GM19239 (cell line): ENCODE measurements at regions not wholly inside any gene's neighbourhood (a gene's known extent, or its start where the extent isn't known, plus 50 kb on each side); places are given as distances from the start of the nearest gene placed in this dataset.
"Not testable (repeated sequence)": the region's sequence is repeated elsewhere in the genome, so short reads cannot be mapped to it uniquely, and the experiment has no call there.

ENCODE experiments used
- DNase-seq: peaks from one replicate; pipeline ENCODE4 v3.0.0; 2011; ENCODE audit warnings: low spot score; ENCODE audit not compliant: insufficient read length
- FAIRE-seq: peaks from 2 replicates; lab custom pipeline; 2011; peaks lifted over from hg19 to GRCh38; lab: Jason Lieb, UNC

DNA sequence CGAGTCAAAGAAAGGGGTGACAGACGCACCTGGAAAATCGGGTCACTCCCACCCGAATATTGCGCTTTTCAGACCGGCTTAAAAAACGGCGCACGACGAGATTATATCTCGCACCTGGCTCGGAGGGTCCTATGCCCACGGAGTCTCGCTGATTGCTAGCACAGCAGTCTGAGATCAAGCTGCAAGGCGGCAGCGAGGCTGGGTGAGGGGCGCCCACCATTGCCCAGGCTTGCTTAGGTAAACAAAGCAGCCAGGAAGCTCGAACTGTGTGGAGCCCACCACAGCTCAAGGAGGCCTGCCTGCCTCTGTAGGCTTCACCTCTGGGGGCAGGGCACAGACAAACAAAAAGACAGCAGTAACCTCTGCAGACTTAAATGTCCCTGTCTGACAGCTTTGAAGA, 832.6 kb upstream of the HS3ST5 start:
- DNase-seq, FAIRE-seq: not testable (repeated sequence)

DNA sequence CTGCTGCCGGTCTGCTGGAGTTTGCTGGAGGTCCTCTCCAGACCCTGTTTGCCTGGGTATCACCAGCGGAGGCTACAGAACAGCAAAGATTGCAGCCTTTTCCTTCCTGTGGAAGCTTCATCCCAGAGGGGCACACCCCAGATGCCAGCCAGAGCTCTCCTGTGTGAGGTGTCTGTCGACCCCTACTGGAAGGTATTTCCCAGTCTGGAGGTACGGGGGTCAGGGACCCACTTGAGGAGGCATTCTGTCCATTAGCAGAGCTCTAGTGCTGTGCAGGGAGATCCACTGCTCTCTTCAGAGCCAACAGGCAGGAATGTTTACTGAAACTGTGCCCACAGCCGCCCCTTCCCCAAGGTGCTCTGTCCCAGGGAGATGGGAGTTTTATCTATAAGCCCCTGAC, 823.1 kb upstream of the HS3ST5 start:
- not testable (repeated sequence) for FAIRE-seq

DNA sequence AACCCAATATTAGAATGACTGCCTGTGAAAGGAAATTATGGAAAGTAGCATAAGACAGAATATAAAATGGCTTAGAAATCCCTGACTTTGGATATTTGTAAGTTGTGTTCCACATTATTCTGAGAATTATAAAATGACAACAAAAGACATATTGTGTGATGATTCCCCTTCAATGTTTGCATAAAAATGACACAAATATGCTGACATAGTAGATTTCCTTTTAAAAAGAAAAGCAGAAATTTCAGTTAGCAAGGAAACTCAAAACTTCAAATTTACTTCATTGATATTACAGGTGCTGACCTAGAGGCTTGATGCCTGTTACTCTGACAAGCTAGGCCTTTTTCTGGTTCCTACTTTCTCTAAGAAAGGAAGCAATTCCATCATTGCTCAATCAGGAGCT, 816.9 kb upstream of the HS3ST5 start:
- no peak for DNase-seq
- no peak for FAIRE-seq

More for the DNA sequence above, 823.1 kb upstream of the HS3ST5 start:
- DNase-seq, result not testable (repeated sequence)

DNA sequence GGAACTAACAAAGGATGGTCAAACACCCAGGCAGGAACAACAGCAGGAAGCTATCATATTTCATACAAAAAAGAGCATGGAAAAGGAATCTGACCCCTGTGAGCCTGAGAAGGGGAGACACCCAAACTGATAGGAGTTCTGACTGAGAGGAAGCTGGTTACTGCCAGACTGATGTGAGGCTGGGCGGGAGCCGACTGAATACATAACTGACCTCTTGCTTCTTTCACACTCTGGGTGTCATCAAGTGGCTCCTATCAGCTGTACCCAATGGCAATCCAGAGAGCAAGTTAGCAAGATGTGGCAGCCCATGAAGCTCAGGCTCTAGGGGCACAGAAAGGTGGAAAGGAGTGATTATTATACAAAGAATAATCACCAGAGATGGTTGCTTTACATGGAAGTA, 795.1 kb upstream of the HS3ST5 start:
- FAIRE-seq (no peak), DNase-seq (no peak)

DNA sequence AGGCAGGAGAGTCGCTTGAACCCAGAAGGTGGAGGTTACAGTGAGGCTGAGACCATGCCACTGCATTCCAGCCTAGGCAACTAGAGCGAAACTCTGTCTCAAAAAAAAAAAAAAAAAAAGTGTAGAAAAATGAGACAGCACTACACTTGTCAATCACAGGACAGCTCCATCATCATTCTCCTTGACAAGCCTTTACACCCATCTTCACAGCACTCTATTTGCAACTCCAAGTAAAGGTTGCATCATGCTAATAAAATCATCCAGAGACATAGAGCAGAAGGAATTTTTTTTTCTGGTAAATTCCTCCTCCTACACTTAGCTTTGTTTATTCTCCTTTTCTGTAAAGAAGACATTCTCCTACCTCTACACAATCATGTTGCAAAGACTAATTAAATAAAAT, 791.0 kb upstream of the HS3ST5 start:
- DNase-seq (no peak), FAIRE-seq (no peak)

DNA sequence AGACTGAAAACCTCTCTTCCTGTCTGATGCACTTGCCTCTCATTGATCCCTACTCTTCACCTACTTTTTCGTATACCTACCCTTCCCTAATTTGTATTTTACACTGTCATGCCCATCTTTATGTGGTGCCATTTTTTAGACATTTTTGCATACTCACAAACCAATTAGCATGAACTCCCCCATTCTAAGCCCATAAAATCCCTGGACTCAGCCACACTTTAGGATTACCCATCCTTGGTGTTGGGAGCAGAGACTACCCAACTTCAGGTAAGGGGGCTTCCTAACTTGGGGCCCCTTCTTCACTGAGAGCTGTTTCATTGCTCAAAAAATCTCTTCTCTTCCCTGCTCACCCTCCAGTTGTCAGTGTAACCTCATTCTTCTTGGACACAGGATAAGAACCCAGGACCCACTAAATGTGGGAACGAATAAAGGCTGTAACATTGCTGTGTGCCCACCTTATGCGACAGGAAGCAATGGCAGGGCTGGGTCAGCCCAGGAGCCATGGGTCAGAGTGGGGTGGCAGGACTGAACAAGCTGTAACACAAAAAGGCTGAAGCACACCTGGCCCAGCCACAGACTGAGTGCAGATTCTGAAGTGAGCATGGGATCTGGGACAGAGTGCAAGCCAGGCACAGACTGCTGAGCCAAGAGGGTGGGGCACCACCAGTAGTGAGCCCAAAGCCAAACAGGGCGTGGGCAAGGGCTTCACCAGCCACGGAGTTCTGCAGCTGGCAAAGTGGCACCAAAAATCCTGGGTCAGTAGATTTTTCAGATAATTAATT, 789.1 kb upstream of the HS3ST5 start:
- FAIRE-seq, result no peak
- DNase-seq, result no peak

DNA sequence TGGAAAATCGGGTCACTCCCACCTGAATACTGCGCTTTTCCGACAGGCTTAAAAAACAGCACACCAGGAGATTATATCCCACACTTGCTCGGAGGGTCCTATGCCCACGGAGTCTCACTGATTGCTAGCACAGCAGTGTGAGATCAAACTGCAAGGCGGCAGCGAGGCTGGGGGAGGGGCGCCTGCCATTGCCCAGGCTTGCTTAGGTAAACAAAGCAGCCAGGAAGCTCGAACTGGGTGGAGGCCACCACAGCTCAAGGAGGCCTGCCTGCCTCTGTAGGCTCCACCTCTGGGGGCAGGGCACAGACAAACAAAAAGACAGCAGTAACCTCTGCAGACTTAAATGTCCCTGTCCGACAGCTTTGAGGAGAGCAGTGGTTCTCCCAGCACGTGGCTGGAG, 778.7 kb upstream of the HS3ST5 start:
- not testable (repeated sequence) for FAIRE-seq, DNase-seq

DNA sequence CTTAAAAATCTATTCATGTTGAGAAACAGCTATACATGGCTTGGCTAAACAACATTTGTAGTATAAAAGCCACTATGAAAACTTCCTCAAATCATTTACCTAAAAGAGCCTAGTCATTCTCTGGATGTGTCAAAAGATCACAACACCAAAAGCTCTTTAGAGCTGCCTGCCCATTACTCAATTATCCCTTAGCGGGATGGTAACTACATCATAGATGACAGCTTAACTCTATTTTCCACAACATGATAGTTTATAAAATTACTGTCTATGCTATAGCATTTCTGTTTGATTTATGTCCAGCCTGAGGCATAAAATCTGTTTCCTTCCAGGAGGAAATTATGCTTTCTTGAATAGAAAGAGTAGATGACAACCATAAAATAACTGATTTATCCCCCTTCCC, 777.6 kb upstream of the HS3ST5 start:
- no peak for DNase-seq
- no peak for FAIRE-seq

DNA sequence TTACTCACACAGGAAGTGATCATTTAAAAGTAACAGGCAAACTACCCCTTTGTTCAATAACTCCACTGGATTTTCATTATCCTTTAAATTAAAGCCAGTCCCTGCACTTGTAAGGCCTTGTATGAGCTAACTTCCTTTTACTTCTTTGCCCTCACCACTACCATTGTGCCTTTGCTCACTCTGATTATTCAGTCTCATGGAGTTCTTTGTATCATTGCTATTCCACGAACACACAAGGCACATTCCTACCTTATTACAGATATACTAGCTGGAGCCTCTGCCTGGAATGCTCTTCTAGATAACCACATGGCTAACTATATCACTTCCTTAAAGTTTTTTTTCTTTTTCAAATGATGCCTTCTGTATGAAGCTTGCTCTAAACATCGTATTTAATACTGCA, 748.6 kb upstream of the HS3ST5 start:
- no peak for DNase-seq
- no peak for FAIRE-seq

DNA sequence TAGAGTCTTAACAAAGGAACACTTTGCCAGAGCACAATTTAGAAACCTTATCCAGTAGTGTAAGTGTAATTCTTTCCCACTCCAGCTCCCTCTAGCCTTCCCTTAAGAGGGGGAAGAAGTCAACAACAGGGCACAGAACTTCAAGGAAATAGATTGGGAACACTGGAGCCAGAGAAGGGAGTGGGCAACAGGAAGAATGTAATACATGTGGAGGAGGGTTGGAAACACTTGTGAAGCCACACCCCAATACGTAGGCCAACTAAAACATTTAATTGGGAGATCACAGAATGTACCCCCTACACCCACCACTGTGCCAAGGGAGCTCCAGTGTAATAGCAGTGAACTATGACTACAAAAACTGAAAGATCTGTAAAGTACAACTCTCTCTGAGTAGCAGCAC, 735.7 kb upstream of the HS3ST5 start:
- DNase-seq (no peak), FAIRE-seq (no peak)

DNA sequence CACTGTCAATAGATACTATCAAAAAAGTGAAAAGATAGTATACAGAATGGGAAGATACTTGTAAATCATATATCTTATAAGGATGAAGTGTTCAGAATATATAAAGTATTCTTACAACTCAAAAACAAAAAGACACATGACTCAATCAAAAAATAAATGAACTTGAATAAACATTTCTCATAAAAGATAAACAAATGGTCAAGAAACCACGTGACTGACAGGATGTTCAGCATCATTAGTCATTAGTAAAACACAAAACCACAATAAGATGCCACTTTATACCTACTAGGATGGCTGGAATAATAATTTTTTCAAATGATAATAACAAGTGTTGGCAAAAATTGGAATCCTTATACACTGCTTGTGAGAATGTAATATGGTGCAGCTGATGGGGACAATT, 729.1 kb upstream of the HS3ST5 start:
- DNase-seq, result no peak

DNA sequence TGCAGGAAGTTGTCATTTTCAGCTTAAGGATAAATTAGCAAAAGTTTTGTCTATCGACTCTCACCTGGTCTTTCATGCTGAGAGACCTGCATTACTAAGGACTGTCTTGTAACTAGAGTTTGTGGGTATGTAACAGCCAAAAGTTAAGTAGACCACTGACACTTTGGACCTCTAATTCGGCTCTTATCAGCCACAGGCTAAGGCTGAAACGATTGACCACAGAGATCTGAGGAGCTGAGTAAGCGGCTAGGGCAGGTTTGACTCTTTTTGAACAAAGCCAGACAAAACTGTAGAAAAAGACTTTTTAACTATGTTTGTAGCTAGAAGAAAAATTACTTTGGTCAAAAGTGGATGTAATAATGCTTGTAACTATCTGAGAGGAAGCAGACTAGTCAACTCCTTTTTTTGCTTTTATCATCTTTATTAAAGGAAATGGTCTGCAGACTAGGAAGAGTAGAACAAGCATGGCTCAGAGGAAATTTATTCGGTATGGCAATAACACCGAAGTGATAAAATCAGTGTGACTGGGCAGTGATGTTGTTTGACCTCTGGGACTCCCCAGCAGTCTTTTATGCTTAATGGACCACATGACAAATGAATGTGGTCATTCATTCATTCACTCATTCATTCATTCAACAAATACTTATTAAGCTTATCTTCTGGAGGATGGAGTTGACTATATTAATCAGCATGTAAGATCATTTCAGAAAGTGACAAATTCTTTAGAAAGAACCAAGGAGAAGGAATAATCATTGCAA, 725.0 kb upstream of the HS3ST5 start:
- DNase-seq, result no peak
- FAIRE-seq, result no peak

More for the DNA sequence above, 729.1 kb upstream of the HS3ST5 start:
- FAIRE-seq, result no peak

DNA sequence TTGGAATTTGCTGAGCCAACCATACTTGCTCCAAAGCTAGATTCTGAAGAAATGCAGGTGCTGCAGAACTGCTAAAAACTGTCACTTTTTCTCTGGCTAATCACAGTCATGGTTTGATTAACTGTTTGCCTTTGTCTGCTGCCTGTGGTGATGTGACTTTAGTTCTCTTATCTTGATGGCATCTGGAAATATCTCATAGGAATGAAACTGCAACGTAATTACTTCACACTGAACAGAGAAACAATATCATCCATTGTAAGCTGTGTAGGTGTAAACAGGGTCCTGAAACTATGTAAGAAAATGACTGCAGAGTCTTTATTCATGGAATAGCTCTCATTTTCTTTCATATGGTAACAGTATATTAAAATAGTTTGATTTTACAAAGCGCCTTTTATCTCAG, 721.9 kb upstream of the HS3ST5 start:
- no peak for FAIRE-seq

DNA sequence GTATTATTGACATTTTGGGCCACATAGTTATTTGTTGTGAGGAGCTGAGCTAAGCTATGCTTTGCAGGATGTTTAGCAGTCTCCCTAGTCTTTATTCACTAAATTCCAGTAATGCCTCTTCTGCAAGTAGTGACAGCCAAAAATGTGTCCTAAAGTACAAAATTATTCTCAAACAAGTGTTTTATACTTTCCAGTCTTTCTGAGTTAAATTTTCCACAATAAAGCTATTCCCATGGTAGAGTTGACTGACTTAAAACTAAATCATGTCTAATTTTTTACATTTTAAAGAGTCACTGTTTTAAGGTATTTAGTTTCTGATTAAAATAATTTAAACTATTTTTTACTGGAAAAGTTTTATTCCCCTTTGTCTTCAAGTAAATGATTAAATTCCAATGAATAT, 717.8 kb upstream of the HS3ST5 start:
- no peak for DNase-seq
- no peak for FAIRE-seq

More for the DNA sequence above, 721.9 kb upstream of the HS3ST5 start:
- no peak for DNase-seq

DNA sequence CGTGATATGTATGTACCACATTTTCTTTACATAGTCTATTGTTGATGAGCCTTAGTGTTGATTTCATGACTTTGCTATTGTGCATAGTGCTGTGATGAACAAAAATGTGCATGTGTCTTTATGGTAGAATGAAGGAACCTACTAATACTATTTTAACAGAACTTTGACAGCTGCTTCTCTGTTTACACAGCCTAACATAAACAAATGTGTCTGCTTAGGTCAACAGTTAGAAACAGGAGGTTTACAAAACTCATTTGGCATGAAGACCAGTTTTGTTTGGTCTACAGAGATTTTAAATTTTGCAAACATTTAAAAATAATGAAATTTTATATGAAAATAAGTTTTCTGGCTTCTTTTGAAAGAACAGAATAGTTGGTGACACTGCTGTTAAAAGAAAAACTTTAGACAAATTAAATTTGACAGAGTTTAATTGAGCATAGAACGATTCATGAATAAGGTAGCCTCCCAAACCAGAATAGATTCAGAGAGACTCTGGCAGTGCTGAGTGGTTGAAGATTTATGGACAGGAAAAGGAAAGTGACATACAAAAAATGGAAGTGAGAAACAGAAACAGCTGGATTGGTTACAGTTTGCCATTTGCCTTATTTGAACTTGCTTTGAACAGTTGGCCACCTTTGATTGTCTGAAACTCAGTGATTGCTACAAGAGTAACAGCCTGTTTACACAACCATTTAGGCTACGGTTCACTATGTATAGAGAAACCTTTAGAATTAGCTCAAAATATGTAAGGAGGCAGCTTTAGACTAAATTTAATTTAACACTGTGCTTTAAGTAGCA, 715.8 kb upstream of the HS3ST5 start:
- no peak for FAIRE-seq
- no peak for DNase-seq

DNA sequence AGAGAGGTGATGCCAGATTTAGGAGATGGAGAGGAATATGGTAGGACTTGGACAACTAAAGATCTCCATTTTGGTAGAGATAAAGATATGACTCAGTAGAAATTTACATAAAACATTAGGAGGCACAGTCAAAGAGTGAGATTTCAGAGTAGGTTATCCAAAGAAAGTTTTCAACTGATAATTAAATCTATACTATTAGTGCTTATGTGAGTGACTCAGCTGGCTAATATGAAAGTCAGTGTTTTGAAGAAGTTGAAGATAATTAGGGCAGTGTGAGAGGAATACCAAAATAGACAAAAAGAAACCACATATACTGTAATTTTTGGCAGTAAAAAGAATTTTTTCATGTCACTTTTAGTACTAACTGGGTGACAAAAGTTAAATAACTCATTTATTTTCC, 712.8 kb upstream of the HS3ST5 start:
- no peak for DNase-seq
- FAIRE-seq, result no peak

DNA sequence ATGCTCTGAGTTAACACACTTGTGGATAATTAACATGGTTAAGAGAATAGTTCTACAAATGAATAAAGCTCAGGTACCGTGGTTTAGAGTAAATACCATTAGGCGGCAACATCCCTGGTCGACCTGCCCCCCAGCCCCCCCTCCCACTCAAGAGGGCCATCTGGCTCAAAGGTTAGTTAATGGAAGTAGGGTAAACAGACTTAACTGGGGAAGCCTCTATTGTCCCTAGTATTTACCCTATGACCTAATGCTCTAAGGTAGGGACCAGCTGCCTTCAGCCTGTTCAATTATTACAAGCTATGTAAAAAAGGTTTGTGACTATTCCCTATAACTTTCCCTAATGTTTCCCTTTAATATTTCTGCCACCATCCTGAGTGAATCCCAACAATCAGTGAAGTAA, 711.4 kb upstream of the HS3ST5 start:
- not testable (repeated sequence) for FAIRE-seq, DNase-seq

DNA sequence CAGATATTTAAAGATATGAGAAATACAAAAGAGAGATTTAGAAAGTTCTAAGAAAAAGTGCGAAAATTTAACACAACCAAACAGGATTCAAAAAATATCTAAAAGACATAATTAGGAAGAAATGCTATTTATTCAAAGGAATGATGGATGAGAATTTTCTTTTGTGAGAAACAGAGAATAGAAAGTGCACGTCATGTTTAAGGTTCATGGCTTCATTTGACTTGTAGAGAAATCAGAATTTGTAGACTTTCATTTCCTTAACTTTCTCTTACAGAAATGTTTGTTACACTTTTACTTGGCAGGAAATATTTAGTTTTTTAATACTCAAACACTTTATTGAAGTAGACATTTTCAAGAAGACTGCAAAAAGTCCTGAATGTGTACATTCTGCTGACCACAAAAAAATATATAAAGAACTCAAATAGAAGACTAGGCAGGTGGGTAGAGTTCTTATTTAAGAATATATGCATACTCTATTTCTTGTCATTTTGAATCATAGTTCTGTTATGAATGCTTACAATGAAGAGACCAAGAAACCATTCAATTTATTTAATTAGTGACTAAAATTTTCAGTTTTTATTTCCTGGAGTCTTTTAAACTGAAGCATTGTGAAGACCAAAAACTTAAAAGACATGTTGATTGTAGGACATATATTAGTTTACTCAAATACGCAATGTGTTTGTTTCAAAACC, 710.5 kb upstream of the HS3ST5 start:
- no peak for FAIRE-seq
- DNase-seq, result no peak

DNA sequence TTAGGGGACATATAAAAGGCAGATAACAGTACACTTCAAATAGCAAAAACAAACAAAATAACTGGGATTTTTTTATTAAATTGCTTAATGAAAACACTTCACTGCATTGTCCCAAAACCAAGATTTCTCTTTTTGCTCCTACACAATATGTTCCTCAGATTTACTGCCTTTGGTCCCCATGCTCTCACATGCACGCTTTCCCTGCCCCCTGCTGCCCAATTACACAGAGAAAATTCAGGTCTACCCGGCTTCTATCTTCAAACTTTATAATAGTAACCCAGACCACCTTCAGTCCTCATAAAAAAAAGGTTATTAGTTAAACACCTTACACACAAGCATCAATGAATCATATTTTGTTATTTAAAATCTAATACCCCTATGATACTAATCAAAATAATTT, 673.8 kb upstream of the HS3ST5 start:
- DNase-seq, result no peak

DNA sequence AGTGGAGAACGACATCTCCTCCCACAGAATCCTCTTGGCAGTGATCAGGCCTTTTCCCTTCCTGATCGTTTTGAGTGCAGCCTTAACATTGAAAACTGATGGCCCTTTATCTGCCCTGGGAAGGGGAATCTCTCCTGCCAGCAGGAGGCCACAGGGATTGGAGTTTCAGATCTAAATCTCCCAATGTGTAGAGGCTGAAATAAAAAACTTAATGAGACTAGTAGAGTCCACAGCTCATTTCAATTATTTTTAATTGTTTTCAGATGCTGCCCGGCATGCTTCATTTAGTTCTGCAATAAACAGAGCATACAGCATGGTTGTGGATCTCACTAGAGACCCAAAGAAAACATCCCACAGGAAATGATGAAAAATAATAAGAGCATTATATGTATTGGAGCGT, 662.2 kb upstream of the HS3ST5 start:
- FAIRE-seq (no peak), DNase-seq (no peak)

More for the DNA sequence above, 673.8 kb upstream of the HS3ST5 start:
- FAIRE-seq, result no peak
